Fibroblast of lung (primary cell): ENCODE measurements at regions not wholly inside any gene's neighbourhood (a gene's known extent, or its start where the extent isn't known, plus 50 kb on each side); places are given as distances from the start of the nearest gene placed in this dataset.

Experiments used
- EZH2 ChIP-seq: IDR thresholded peaks from 2 replicates; pipeline ENCODE4 v1.5.1; 2012; ENCODE audit warnings: low read length, control low read depth, mild to moderate bottlenecking; ENCODE audit errors: missing control alignments
- TF ChIP-seq, protein P1 (sequence below), 2 donors: IDR thresholded peaks in 1 of 2; conservative IDR thresholded peaks in 1 of 2; 1 replicate in 1 of 2; 2 replicates in 1 of 2; pipeline ENCODE4 v1.5.1; 2011 to 2012; ENCODE audit warnings: low read length in 2 of 2, control low read depth in 1 of 2, inconsistent platforms in 1 of 2, low read depth in 1 of 2, mild to moderate bottlenecking in 1 of 2

DNA sequence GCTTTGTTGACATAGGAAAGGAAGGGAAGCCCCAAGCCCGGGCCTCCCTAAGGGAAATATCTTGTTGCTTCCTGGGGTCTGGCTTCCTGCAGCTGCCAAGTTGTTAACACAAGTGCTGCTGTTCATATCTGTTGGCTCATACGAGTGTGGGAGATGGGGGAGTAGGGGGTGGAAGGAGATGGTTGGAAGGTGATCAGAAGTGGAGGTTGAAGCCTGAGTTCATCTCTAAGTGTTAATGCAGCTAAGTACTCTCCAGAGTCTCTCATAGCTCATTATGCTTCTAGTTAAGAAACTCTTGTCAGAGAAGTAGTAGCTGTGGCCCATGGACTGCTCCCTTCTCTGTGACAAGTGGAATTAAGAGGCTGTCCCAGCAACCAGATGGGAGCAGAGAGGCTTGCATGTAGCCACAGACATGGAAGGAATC, 319.2 kb upstream of the SPAG17 start:
- TF ChIP-seq, protein P1, sequence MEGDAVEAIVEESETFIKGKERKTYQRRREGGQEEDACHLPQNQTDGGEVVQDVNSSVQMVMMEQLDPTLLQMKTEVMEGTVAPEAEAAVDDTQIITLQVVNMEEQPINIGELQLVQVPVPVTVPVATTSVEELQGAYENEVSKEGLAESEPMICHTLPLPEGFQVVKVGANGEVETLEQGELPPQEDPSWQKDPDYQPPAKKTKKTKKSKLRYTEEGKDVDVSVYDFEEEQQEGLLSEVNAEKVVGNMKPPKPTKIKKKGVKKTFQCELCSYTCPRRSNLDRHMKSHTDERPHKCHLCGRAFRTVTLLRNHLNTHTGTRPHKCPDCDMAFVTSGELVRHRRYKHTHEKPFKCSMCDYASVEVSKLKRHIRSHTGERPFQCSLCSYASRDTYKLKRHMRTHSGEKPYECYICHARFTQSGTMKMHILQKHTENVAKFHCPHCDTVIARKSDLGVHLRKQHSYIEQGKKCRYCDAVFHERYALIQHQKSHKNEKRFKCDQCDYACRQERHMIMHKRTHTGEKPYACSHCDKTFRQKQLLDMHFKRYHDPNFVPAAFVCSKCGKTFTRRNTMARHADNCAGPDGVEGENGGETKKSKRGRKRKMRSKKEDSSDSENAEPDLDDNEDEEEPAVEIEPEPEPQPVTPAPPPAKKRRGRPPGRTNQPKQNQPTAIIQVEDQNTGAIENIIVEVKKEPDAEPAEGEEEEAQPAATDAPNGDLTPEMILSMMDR (conservative IDR thresholded peaks at IDR 0.05 in 1 of 2, IDR thresholded peaks at IDR 0.05 in 1 of 2; ENCODE audit: low read depth in 1 of 2, low read length in 2 of 2) = no peak
- TF ChIP-seq EZH2 = no peak
